ENCODE measurements at regions not wholly inside any gene's neighbourhood (a gene's known extent, or its start where the extent isn't known, plus 50 kb on each side); places are given as distances from the start of the nearest gene placed in this dataset.

- no peak for TF ChIP-seq POLR2A (IDR thresholded peaks at IDR 0.05)
- no peak for TF ChIP-seq POLR2AphosphoS5 (IDR thresholded peaks at IDR 0.05)
- TF ChIP-seq CTCF (IDR thresholded peaks at IDR 0.05) = no peak
Measured at GRCh38 chr17:77665833-77666232, 292.7 kb upstream of the TNRC6C start.

All from upper lobe of left lung (tissue), 4 donors.